ENCODE measurements at regions not wholly inside any gene's neighbourhood (a gene's known extent, or its start where the extent isn't known, plus 50 kb on each side); places are given as distances from the start of the nearest gene placed in this dataset.
A peak's percentile ranks its signal among the peaks of the same experiment; 100 is the strongest.

- DNase-seq: no peak
Measured at GRCh38 chr7:115549910-115550309, 480.7 kb downstream of the TFEC start.

- DNase-seq: no peak
Measured at GRCh38 chr7:115548756-115549155, 481.8 kb downstream of the TFEC start.

GRCh38 chr7:115546790-115547189 lies 483.8 kb downstream of the TFEC start:
- no peak for DNase-seq

GRCh38 chr7:115533785-115534184 lies 496.8 kb downstream of the TFEC start:
- peak; percentile 22 for DNase-seq

- no peak for DNase-seq
Measured at GRCh38 chr7:115526278-115526677, 504.3 kb downstream of the TFEC start.

GRCh38 chr7:115522174-115522573 lies 508.4 kb downstream of the TFEC start:
- no peak for DNase-seq

- DNase-seq: no peak
Measured at GRCh38 chr7:115516341-115516740, 514.2 kb downstream of the TFEC start.

GRCh38 chr7:115511330-115511729 lies 519.2 kb downstream of the TFEC start:
- DNase-seq: no peak

- no peak for DNase-seq
Measured at GRCh38 chr7:115505136-115505535, 525.4 kb downstream of the TFEC start.

GRCh38 chr7:115499956-115500355 lies 530.6 kb downstream of the TFEC start:
- DNase-seq: no peak

- DNase-seq: no peak
Measured at GRCh38 chr7:115496006-115496405, 534.6 kb downstream of the TFEC start.

- DNase-seq: no peak
Measured at GRCh38 chr7:115494529-115495147, 535.9 kb downstream of the TFEC start.

GRCh38 chr7:115493381-115493780 lies 537.2 kb downstream of the TFEC start:
- no peak for DNase-seq

- DNase-seq: no peak
Measured at GRCh38 chr7:115491744-115492380, 538.7 kb downstream of the TFEC start.

- DNase-seq: no peak
Measured at GRCh38 chr7:115479448-115479847, 551.1 kb downstream of the TFEC start.

- no peak for DNase-seq
Measured at GRCh38 chr7:115478426-115478825, 552.1 kb downstream of the TFEC start.

- DNase-seq: no peak
Measured at GRCh38 chr7:115477193-115477651, 553.3 kb downstream of the TFEC start.

GRCh38 chr7:115476671-115477181 lies 553.8 kb downstream of the TFEC start:
- DNase-seq: no peak

- DNase-seq: no peak
Measured at GRCh38 chr7:115475761-115476385, 554.0 kb downstream of the MDFIC start.

GRCh38 chr7:115475206-115475605 lies 553.3 kb downstream of the MDFIC start:
- DNase-seq: no peak

- DNase-seq: no peak
Measured at GRCh38 chr7:115474137-115474536, 552.2 kb downstream of the MDFIC start.

- DNase-seq: no peak
Measured at GRCh38 chr7:115471891-115472290, 550.0 kb downstream of the MDFIC start.

GRCh38 chr7:115462301-115463015 lies 540.6 kb downstream of the MDFIC start:
- DNase-seq: no peak

Measured in amniotic stem cell (primary cell).